Mesenteric fat pad (tissue), 1 donor: ENCODE measurements at regions not wholly inside any gene's neighbourhood (a gene's known extent, or its start where the extent isn't known, plus 50 kb on each side); places are given as distances from the start of the nearest gene placed in this dataset.

Experiments used
- DNase-seq: peaks from one replicate; pipeline ENCODE4 v3.0.0-alpha.2; 2020; ENCODE audit warnings: low spot score
- donor health status: DM: yes; HTN: yes; CAD: no.

GRCh38 chr14:98582276-98582675 lies 689.7 kb downstream of the BCL11B start:
- no peak for DNase-seq

- DNase-seq: no peak
These were observed 680.8 kb downstream of the BCL11B start for GRCh38 chr14:98591161-98591560.

- DNase-seq: no peak
These were observed 679.3 kb downstream of the BCL11B start for GRCh38 chr14:98592611-98593170.

- DNase-seq: no peak
These were observed 678.6 kb downstream of the BCL11B start for GRCh38 chr14:98593361-98593761.

GRCh38 chr14:98594156-98594555 lies 677.8 kb downstream of the BCL11B start:
- no peak for DNase-seq

GRCh38 chr14:98598576-98598975 lies 673.4 kb downstream of the BCL11B start:
- no peak for DNase-seq

- no peak for DNase-seq
These were observed 672.9 kb downstream of the BCL11B start for GRCh38 chr14:98599082-98599481.

GRCh38 chr14:98602983-98603382 lies 669.0 kb downstream of the BCL11B start:
- DNase-seq: no peak

GRCh38 chr14:98605043-98605442 lies 667.0 kb downstream of the BCL11B start:
- no peak for DNase-seq

- no peak for DNase-seq
These were observed 665.9 kb downstream of the BCL11B start for GRCh38 chr14:98606041-98606640.

GRCh38 chr14:98606816-98607215 lies 665.2 kb downstream of the BCL11B start:
- DNase-seq: no peak

- DNase-seq: no peak
These were observed 664.6 kb downstream of the BCL11B start for GRCh38 chr14:98607341-98607910.

GRCh38 chr14:98608071-98609060 lies 663.6 kb downstream of the BCL11B start:
- DNase-seq: no peak

- DNase-seq: no peak
These were observed 659.4 kb downstream of the BCL11B start for GRCh38 chr14:98612434-98613200.

GRCh38 chr14:98614741-98615140 lies 657.3 kb downstream of the BCL11B start:
- DNase-seq: no peak

GRCh38 chr14:98622208-98623051 lies 649.6 kb downstream of the BCL11B start:
- no peak for DNase-seq

GRCh38 chr14:98623788-98624415 lies 648.1 kb downstream of the BCL11B start:
- no peak for DNase-seq

- DNase-seq: no peak
These were observed 638.6 kb downstream of the BCL11B start for GRCh38 chr14:98633380-98633779.

- DNase-seq: no peak
These were observed 637.8 kb downstream of the BCL11B start for GRCh38 chr14:98634043-98634820.
